ENCODE measurements at regions not wholly inside any gene's neighbourhood (a gene's known extent, or its start where the extent isn't known, plus 50 kb on each side); places are given as distances from the start of the nearest gene placed in this dataset.

- no peaks in the 10 kb centered on the region for H3K27me3 ChIP-seq (ENCODE audit: insufficient read depth, low read depth, low read length)
- H3K9me3 ChIP-seq (ENCODE audit: low read length) = no peaks in the 10 kb centered on the region
- H4K20me1 ChIP-seq (ENCODE audit: insufficient read depth) = no peaks in the 10 kb centered on the region
- H3K9ac ChIP-seq (ENCODE audit: low read length) = no peak overlapping the region
- no peak for TF ChIP-seq MXI1 (conservative IDR thresholded peaks at IDR 0.05; ENCODE audit: poor library complexity, severe bottlenecking)
- no peak for TF ChIP-seq SMC3 (conservative IDR thresholded peaks at IDR 0.05; ENCODE audit: poor library complexity)
- no peak for TF ChIP-seq TAF1 (IDR thresholded peaks at IDR 0.05; ENCODE audit: low read depth)
- no peak for TF ChIP-seq EP300 (conservative IDR thresholded peaks at IDR 0.05; ENCODE audit: poor library complexity, severe bottlenecking)
- no peak for TF ChIP-seq EZH2 (IDR thresholded peaks at IDR 0.05; ENCODE audit: borderline replicate concordance, insufficient read depth, low read length, poor library complexity, severe bottlenecking)
- no peak for TF ChIP-seq REST (IDR thresholded peaks at IDR 0.05; ENCODE audit: borderline replicate concordance)
- TF ChIP-seq POLR2AphosphoS5 (IDR thresholded peaks at IDR 0.05) = no peak
- no peak for TF ChIP-seq CTCF (IDR thresholded peaks at IDR 0.05; ENCODE audit: poor library complexity, severe bottlenecking)
- no peak for TF ChIP-seq RAD21 (conservative IDR thresholded peaks at IDR 0.05)
- H3K4me3 ChIP-seq (ENCODE audit: low read length) = no peak overlapping the region
- no peak overlapping the region for H3K4me2 ChIP-seq (ENCODE audit: low read length)
- H3K79me2 ChIP-seq (replicated peaks; ENCODE audit: insufficient read depth, low read length) = no peaks in the 10 kb centered on the region
- no peaks in the 10 kb centered on the region for H3K9me2 ChIP-seq (ENCODE audit: insufficient read depth, low read length)
- no peaks in the 10 kb centered on the region for H3F3A ChIP-seq (ENCODE audit: insufficient read depth, low read length, poor library complexity, severe bottlenecking)
- no peak overlapping the region for H3K27ac ChIP-seq (ENCODE audit: low read length)
- H3K36me3 ChIP-seq (ENCODE audit: insufficient read depth, low read length) = no peaks in the 10 kb centered on the region
- H2AFZ ChIP-seq (ENCODE audit: low read depth, low read length) = no peak overlapping the region
Observed at GRCh38 chr1:60562740-60563139, 489.2 kb upstream of the C1orf87 start.

GRCh38 chr1:60560701-60561100 lies 487.1 kb upstream of the C1orf87 start:
- no peaks in the 10 kb centered on the region for H3K9me2 ChIP-seq (ENCODE audit: insufficient read depth, low read length)
- H3K9me3 ChIP-seq (ENCODE audit: low read length) = no peaks in the 10 kb centered on the region
- TF ChIP-seq EZH2 (IDR thresholded peaks at IDR 0.05; ENCODE audit: borderline replicate concordance, insufficient read depth, low read length, poor library complexity, severe bottlenecking) = no peak
- no peak for TF ChIP-seq CTCF (IDR thresholded peaks at IDR 0.05; ENCODE audit: poor library complexity, severe bottlenecking)
- no peak for TF ChIP-seq SMC3 (conservative IDR thresholded peaks at IDR 0.05; ENCODE audit: poor library complexity)
- TF ChIP-seq RAD21 (conservative IDR thresholded peaks at IDR 0.05) = no peak
- TF ChIP-seq POLR2AphosphoS5 (IDR thresholded peaks at IDR 0.05) = no peak

More at GRCh38 chr1:60560701-60561100, 487.1 kb upstream of the C1orf87 start:
- no peak overlapping the region for H3K27ac ChIP-seq (ENCODE audit: low read length)
- H3K36me3 ChIP-seq (ENCODE audit: insufficient read depth, low read length) = no peaks in the 10 kb centered on the region
- no peak overlapping the region for H2AFZ ChIP-seq (ENCODE audit: low read depth, low read length)
- H3K79me2 ChIP-seq (replicated peaks; ENCODE audit: insufficient read depth, low read length) = no peaks in the 10 kb centered on the region
- no peaks in the 10 kb centered on the region for H3K27me3 ChIP-seq (ENCODE audit: insufficient read depth, low read depth, low read length)
- H3K9ac ChIP-seq (ENCODE audit: low read length) = no peak overlapping the region
- H4K20me1 ChIP-seq (ENCODE audit: insufficient read depth) = no peaks in the 10 kb centered on the region
- H3F3A ChIP-seq (ENCODE audit: insufficient read depth, low read length, poor library complexity, severe bottlenecking) = no peaks in the 10 kb centered on the region
- no peak overlapping the region for H3K4me2 ChIP-seq (ENCODE audit: low read length)
- no peak overlapping the region for H3K4me3 ChIP-seq (ENCODE audit: low read length)
